ENCODE measurements at regions not wholly inside any gene's neighbourhood (a gene's known extent, or its start where the extent isn't known, plus 50 kb on each side); places are given as distances from the start of the nearest gene placed in this dataset.

DNA sequence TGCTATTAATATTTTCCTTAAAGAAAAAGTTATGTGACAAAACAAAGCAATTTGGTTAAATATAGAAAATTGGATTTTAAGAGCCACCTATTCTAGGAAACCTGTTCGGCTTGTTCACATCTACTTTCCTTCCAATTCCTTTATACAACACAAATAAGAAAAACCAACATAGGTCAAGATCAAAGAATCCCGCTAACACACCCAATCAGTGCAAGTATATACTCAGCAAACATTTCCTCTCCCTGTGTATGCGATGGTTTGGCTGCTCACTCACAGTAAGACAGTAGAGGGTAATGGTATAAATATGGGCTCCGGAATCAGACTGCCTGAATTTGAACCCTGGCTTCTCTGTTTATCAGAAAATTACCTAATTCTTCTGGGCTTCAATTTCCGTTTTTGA lies 757.5 kb upstream of the ZNF608 start:
- BruUV-seq (replicated peaks), result no TSS peak
- no peaks in the 10 kb centered on the region for H3K27me3 Mint-ChIP-seq (ENCODE audit: unreplicated experiment)
- intact Hi-C loops (cut with micrococcal nuclease; ENCODE audit: unreplicated experiment), result no loop called here
- TF ChIP-seq, protein P1, sequence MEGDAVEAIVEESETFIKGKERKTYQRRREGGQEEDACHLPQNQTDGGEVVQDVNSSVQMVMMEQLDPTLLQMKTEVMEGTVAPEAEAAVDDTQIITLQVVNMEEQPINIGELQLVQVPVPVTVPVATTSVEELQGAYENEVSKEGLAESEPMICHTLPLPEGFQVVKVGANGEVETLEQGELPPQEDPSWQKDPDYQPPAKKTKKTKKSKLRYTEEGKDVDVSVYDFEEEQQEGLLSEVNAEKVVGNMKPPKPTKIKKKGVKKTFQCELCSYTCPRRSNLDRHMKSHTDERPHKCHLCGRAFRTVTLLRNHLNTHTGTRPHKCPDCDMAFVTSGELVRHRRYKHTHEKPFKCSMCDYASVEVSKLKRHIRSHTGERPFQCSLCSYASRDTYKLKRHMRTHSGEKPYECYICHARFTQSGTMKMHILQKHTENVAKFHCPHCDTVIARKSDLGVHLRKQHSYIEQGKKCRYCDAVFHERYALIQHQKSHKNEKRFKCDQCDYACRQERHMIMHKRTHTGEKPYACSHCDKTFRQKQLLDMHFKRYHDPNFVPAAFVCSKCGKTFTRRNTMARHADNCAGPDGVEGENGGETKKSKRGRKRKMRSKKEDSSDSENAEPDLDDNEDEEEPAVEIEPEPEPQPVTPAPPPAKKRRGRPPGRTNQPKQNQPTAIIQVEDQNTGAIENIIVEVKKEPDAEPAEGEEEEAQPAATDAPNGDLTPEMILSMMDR (IDR thresholded peaks at IDR 0.05; ENCODE audit: unreplicated experiment), result no peak
- H3K4me3 Mint-ChIP-seq (ENCODE audit: low read depth, unreplicated experiment), result no peak overlapping the region
- CTCF ChIA-PET, result no interaction called here
- no peaks in the 10 kb centered on the region for H3K36me3 Mint-ChIP-seq (ENCODE audit: insufficient read depth, unreplicated experiment)
- no peaks in the 10 kb centered on the region for H3K9me3 Mint-ChIP-seq (ENCODE audit: low read depth, unreplicated experiment)
- DNase-seq, result no peak
- H3K27ac Mint-ChIP-seq (ENCODE audit: unreplicated experiment), result no peak overlapping the region
- peaks cover 3% of the 10 kb centered on the region for H3K4me1 Mint-ChIP-seq (ENCODE audit: low read depth, unreplicated experiment)

DNA sequence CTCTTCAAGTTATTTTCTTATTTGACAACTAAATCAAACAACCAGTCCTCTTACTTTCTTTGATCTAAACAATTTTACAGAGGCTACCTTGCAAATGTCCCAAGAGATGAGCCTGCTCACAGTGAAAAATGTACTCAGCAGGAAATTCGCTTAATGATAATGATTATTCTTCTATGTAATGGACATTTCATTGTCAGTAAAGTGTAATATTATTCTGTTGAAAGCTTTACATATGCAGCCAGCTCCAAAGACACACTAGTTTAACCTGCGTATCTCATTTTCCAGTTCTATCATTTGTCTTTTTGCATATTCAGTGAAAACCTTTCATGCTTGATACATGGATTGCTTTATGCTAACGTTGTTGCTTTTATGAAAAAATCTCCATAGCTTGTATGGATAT lies 758.7 kb upstream of the ZNF608 start:
- no TSS peak for BruUV-seq (replicated peaks)
- intact Hi-C loops (cut with micrococcal nuclease; ENCODE audit: unreplicated experiment), result no loop called here
- TF ChIP-seq, protein P1 (IDR thresholded peaks at IDR 0.05; ENCODE audit: unreplicated experiment), result no peak
- no peak for DNase-seq
- no peaks in the 10 kb centered on the region for H3K27me3 Mint-ChIP-seq (ENCODE audit: unreplicated experiment)
- H3K36me3 Mint-ChIP-seq (ENCODE audit: insufficient read depth, unreplicated experiment), result no peaks in the 10 kb centered on the region
- CTCF ChIA-PET, result no interaction called here
- H3K9me3 Mint-ChIP-seq (ENCODE audit: low read depth, unreplicated experiment), result no peaks in the 10 kb centered on the region
- H3K27ac Mint-ChIP-seq (ENCODE audit: unreplicated experiment), result no peak overlapping the region
- no peaks in the 10 kb centered on the region for H3K4me1 Mint-ChIP-seq (ENCODE audit: low read depth, unreplicated experiment)
- no peak overlapping the region for H3K4me3 Mint-ChIP-seq (ENCODE audit: low read depth, unreplicated experiment)

DNA sequence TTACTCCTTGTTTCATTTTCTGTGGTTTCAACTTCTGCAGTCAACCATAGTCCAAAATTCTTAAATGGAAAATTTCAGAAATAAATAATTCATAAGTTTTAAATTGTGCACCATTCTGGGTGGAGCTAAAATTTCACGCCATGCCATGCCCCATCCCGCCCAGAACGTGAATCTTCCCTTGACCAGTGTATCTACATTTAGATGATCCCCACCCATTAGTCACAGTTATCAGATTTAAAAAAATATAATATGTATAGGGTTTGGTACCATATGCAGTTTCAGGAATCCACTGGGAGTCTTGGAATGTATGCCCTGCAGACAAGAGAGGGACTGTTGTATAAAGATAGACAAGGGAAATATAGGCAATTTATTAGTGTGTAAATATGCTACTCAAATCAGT lies 759.7 kb upstream of the ZNF608 start:
- Mint-ChIP-seq H3K9me3 (ENCODE audit: low read depth, unreplicated experiment) (no peaks in the 10 kb centered on the region), H3K4me3 (ENCODE audit: low read depth, unreplicated experiment) (no peak overlapping the region), H3K27ac (ENCODE audit: unreplicated experiment) (no peak overlapping the region), H3K4me1 (ENCODE audit: low read depth, unreplicated experiment) (no peaks in the 10 kb centered on the region), H3K36me3 (ENCODE audit: insufficient read depth, unreplicated experiment) (no peaks in the 10 kb centered on the region), H3K27me3 (ENCODE audit: unreplicated experiment) (no peaks in the 10 kb centered on the region)
- BruUV-seq (replicated peaks), result no TSS peak
- intact Hi-C loops (cut with micrococcal nuclease; ENCODE audit: unreplicated experiment), result no loop called here
- TF ChIP-seq, protein P1 (IDR thresholded peaks at IDR 0.05; ENCODE audit: unreplicated experiment), result no peak
- DNase-seq, result no peak
- CTCF ChIA-PET, result interaction anchor here (0.7 kb wide), 2 partner anchors 441 to 453 kb away, joined by 3 read pairs; no protein-coding TSS in a partner anchor

DNA sequence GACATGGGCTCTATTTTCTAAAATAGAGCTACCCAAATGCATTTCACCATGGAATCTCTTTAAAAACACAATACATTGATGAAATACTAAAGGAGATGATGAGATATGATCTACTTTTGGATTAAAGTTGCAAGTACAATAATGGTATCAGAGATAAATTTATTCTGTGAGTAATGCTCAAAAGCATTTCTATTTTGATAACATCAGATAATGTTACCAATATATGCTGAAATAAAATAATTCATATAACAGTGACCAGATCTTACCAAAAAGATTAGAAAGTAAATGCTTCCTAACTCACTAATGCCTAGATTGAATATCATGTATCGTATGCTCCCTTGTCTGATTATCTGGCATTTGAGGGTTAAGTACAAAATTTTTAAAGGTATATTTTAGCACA lies 761.8 kb upstream of the ZNF608 start:
- H3K27ac Mint-ChIP-seq (ENCODE audit: unreplicated experiment), result no peak overlapping the region
- no peaks in the 10 kb centered on the region for H3K36me3 Mint-ChIP-seq (ENCODE audit: insufficient read depth, unreplicated experiment)
- TF ChIP-seq, protein P1 (IDR thresholded peaks at IDR 0.05; ENCODE audit: unreplicated experiment), result no peak
- peaks cover 2% of the 10 kb centered on the region for H3K9me3 Mint-ChIP-seq (ENCODE audit: low read depth, unreplicated experiment)
- DNase-seq, result no peak
- CTCF ChIA-PET, result no interaction called here
- no peaks in the 10 kb centered on the region for H3K27me3 Mint-ChIP-seq (ENCODE audit: unreplicated experiment)
- intact Hi-C loops (cut with micrococcal nuclease; ENCODE audit: unreplicated experiment), result no loop called here
- H3K4me1 Mint-ChIP-seq (ENCODE audit: low read depth, unreplicated experiment), result no peaks in the 10 kb centered on the region
- BruUV-seq (replicated peaks), result no TSS peak
- no peak overlapping the region for H3K4me3 Mint-ChIP-seq (ENCODE audit: low read depth, unreplicated experiment)

DNA sequence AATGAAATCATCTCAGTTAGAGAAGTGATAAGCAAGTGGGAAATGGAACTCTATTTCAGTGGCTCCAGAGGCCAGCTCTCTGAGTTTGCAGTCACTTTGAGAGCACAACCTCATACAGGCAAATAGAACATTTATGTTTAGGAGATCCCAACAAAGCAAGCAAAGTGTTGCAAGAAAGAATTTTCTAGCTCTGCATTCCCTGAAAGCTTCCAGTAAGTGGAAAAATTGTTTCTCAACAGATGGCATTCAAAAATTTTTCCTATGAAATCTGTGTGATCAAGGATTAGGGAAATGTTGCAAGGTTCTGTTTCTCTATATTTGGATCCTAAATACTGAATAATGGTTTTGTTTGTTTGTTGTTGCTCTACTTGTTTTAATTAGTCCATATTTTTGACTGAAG lies 764.2 kb upstream of the ZNF608 start:
- no peak for DNase-seq
- Mint-ChIP-seq H3K9me3 (ENCODE audit: low read depth, unreplicated experiment) (peaks cover 2% of the 10 kb centered on the region), H3K36me3 (ENCODE audit: insufficient read depth, unreplicated experiment) (no peaks in the 10 kb centered on the region), H3K4me3 (ENCODE audit: low read depth, unreplicated experiment) (no peak overlapping the region), H3K4me1 (ENCODE audit: low read depth, unreplicated experiment) (no peaks in the 10 kb centered on the region), H3K27ac (ENCODE audit: unreplicated experiment) (no peak overlapping the region), H3K27me3 (ENCODE audit: unreplicated experiment) (no peaks in the 10 kb centered on the region)
- BruUV-seq (replicated peaks), result no TSS peak
- TF ChIP-seq, protein P1 (IDR thresholded peaks at IDR 0.05; ENCODE audit: unreplicated experiment), result no peak
- intact Hi-C loops (cut with micrococcal nuclease; ENCODE audit: unreplicated experiment), result no loop called here
- CTCF ChIA-PET, result no interaction called here
